Natural killer cell (primary cell): ENCODE measurements at regions not wholly inside any gene's neighbourhood (a gene's known extent, or its start where the extent isn't known, plus 50 kb on each side); places are given as distances from the start of the nearest gene placed in this dataset.

Experiments used
- ATAC-seq, 3 donors: fragments of 150-1000 bp in 2 of 3; fragments of 200-7000 bp in 1 of 3; cut with Tn5 transposase; 1 replicate in 1 of 3; 2 replicates in 2 of 3; pipeline ENCODE4 v1.10.0; 2021; ENCODE audit warnings: mild to moderate bottlenecking in 2 of 3, moderate library complexity in 2 of 3
- DNase-seq, 2 donors: peaks; one replicate each; pipeline versions ENCODE4 v3.0.0 to v3.0.0-alpha.2; 2013 to 2021; ENCODE audit warnings: mixed read lengths in 1 of 2
- H3K27ac ChIP-seq: one replicate; pipeline ENCODE4 v1.5.1; 2013; ENCODE audit warnings: mild to moderate bottlenecking, low read length
- H3K27me3 ChIP-seq: one replicate; pipeline ENCODE4 v1.6.1; 2013; ENCODE audit warnings: low read length; ENCODE audit not compliant: control insufficient read depth, insufficient read depth
- H3K36me3 ChIP-seq: one replicate; pipeline ENCODE4 v1.6.1; 2013; ENCODE audit warnings: low read length; ENCODE audit not compliant: control insufficient read depth, insufficient read depth
- H3K4me1 ChIP-seq: one replicate; pipeline ENCODE4 v1.6.1; 2013; ENCODE audit warnings: low read length; ENCODE audit not compliant: control insufficient read depth, insufficient read depth
- H3K4me3 ChIP-seq: one replicate; pipeline ENCODE4 v1.5.1; 2013; ENCODE audit warnings: low read length
- H3K9me3 ChIP-seq: one replicate; pipeline ENCODE4 v1.6.1; 2013; ENCODE audit warnings: low read length; ENCODE audit not compliant: control insufficient read depth, insufficient read depth
- H3K27ac Mint-ChIP-seq, 2 donors: one replicate each; pipeline ENCODE4 v1.8.0; 2022; ENCODE audit warnings: mild to moderate bottlenecking in 2 of 2, mixed read lengths in 2 of 2, moderate library complexity in 1 of 2
- H3K27me3 Mint-ChIP-seq, 2 donors: one replicate each; pipeline ENCODE4 v1.8.0; 2022; ENCODE audit warnings: low read depth in 2 of 2, mixed read lengths in 2 of 2
- H3K36me3 Mint-ChIP-seq: one replicate; pipeline ENCODE4 v1.8.0; 2022; ENCODE audit warnings: mixed read lengths
- H3K4me1 Mint-ChIP-seq, 2 donors: one replicate each; pipeline ENCODE4 v1.8.0; 2022; ENCODE audit warnings: mixed read lengths in 2 of 2
- H3K4me3 Mint-ChIP-seq: one replicate; pipeline ENCODE4 v1.8.0; 2022; ENCODE audit warnings: mild to moderate bottlenecking, moderate library complexity, mixed read lengths
- H3K9me3 Mint-ChIP-seq, 2 donors: one replicate each; pipeline ENCODE4 v1.8.0; 2022; ENCODE audit warnings: mixed read lengths in 2 of 2
- CTCF ChIP-seq: fragments of 200-600 bp; IDR thresholded peaks from one replicate; pipeline ENCODE4 v1.8.0; 2022; ENCODE audit warnings: antibody characterized with exemption
- WGBS: methylation state at CpG from one replicate; pipeline ENCODE4 v1.1.7; 2013; ENCODE audit warnings: missing lambda C conversion rate; ENCODE audit not compliant: insufficient coverage; 5-methylcytosine and 5-hydroxymethylcytosine counted together
- intact Hi-C: fragments of 100-400 bp; cut with micrococcal nuclease; formaldehyde crosslinking; loops from one replicate; pipeline ENCODE4 v1.14.2; 2022

- Histone ChIP-seq H3K4me1 (no peaks in the 10 kb centered on the region), H3K27ac (no peak overlapping the region), H3K36me3 (no peaks in the 10 kb centered on the region), H3K4me3 (no peak overlapping the region), H3K27me3 (no peaks in the 10 kb centered on the region), H3K9me3 (peaks cover 11% of the 10 kb centered on the region)
- H3K4me3 Mint-ChIP-seq = no peak overlapping the region
- no peaks in the 10 kb centered on the region for H3K4me1 Mint-ChIP-seq
- ATAC-seq = no peak
- TF ChIP-seq CTCF = no peak
- intact Hi-C loops = no loop called here
- H3K36me3 Mint-ChIP-seq = no peaks in the 10 kb centered on the region
- 93% methylated on average over 6 of the region's 6 CpGs for WGBS
- no peak overlapping the region for H3K27ac Mint-ChIP-seq
- peaks cover 3 to 7% of the 10 kb centered on the region in 2 donors for H3K9me3 Mint-ChIP-seq
- no peaks in the 10 kb centered on the region for H3K27me3 Mint-ChIP-seq
- no peak for DNase-seq
These were observed 1215.8 kb downstream of the RAPGEF2 start for GRCh38 chr4:160318567-160319220.

- intact Hi-C loops = no loop called here
- peaks cover 3 to 7% of the 10 kb centered on the region in 2 donors for H3K9me3 Mint-ChIP-seq
- Histone ChIP-seq H3K4me3 (no peak overlapping the region), H3K4me1 (no peaks in the 10 kb centered on the region), H3K27me3 (no peaks in the 10 kb centered on the region), H3K9me3 (peaks cover 11% of the 10 kb centered on the region), H3K36me3 (no peaks in the 10 kb centered on the region), H3K27ac (no peak overlapping the region)
- no peaks in the 10 kb centered on the region for H3K27me3 Mint-ChIP-seq
- no peaks in the 10 kb centered on the region for H3K4me1 Mint-ChIP-seq
- ATAC-seq (no peak), DNase-seq (no peak)
- no peaks in the 10 kb centered on the region for H3K36me3 Mint-ChIP-seq
- no peak overlapping the region for H3K4me3 Mint-ChIP-seq
- 82% methylated on average over 4 of the region's 4 CpGs for WGBS
- no peak for TF ChIP-seq CTCF
- H3K27ac Mint-ChIP-seq = no peak overlapping the region
These were observed 1216.5 kb downstream of the RAPGEF2 start for GRCh38 chr4:160319221-160319867.

GRCh38 chr4:160319868-160320260, 1217.0 kb downstream of the RAPGEF2 start:
- H3K4me3 ChIP-seq = no peak overlapping the region
- 90% methylated on average over 2 of the region's 2 CpGs for WGBS
- peaks cover 3 to 7% of the 10 kb centered on the region in 2 donors for H3K9me3 Mint-ChIP-seq
- no peak for TF ChIP-seq CTCF
- H3K4me1 ChIP-seq = no peaks in the 10 kb centered on the region
- H3K9me3 ChIP-seq = peaks cover 11% of the 10 kb centered on the region
- no peaks in the 10 kb centered on the region for H3K36me3 Mint-ChIP-seq
- intact Hi-C loops = no loop called here
- no peaks in the 10 kb centered on the region for H3K27me3 Mint-ChIP-seq
- DNase-seq (no peak), ATAC-seq (no peak)
- no peaks in the 10 kb centered on the region for H3K4me1 Mint-ChIP-seq
- no peak overlapping the region for H3K27ac ChIP-seq
- H3K27ac Mint-ChIP-seq = no peak overlapping the region
- H3K27me3 ChIP-seq = no peaks in the 10 kb centered on the region
- no peaks in the 10 kb centered on the region for H3K36me3 ChIP-seq
- H3K4me3 Mint-ChIP-seq = no peak overlapping the region

GRCh38 chr4:160326110-160326509, 1223.2 kb downstream of the RAPGEF2 start:
- Histone ChIP-seq H3K27ac (no peak overlapping the region), H3K27me3 (no peaks in the 10 kb centered on the region), H3K9me3 (no peaks in the 10 kb centered on the region), H3K4me3 (no peak overlapping the region), H3K4me1 (no peaks in the 10 kb centered on the region), H3K36me3 (no peaks in the 10 kb centered on the region)
- Mint-ChIP-seq H3K27me3 (no peaks in the 10 kb centered on the region), H3K4me1 (no peaks in the 10 kb centered on the region), H3K4me3 (no peak overlapping the region), H3K9me3 (peaks cover 6 to 7% of the 10 kb centered on the region in 2 donors), H3K27ac (no peak overlapping the region), H3K36me3 (no peaks in the 10 kb centered on the region)
- ATAC-seq = no peak
- WGBS = 68% methylated on average over 5 of the region's 5 CpGs
- no peak for DNase-seq
- no peak for TF ChIP-seq CTCF
- intact Hi-C loops = no loop called here
